ENCODE measurements at regions not wholly inside any gene's neighbourhood (a gene's known extent, or its start where the extent isn't known, plus 50 kb on each side); places are given as distances from the start of the nearest gene placed in this dataset.
"Not testable (repeated sequence)": the region's sequence is repeated elsewhere in the genome, so short reads cannot be mapped to it uniquely, and the experiment has no call there.

- no peak overlapping the region for H3K4me3 ChIP-seq (replicated peaks in 1 of 3)
- TF ChIP-seq CTCF (IDR thresholded peaks at IDR 0.05) (no peak), POLR2A (IDR thresholded peaks at IDR 0.05) (no peak)
- 74 to 76% methylated on average over 4 of the region's 4 CpGs for WGBS, 2 donors
- intact Hi-C loops (cut with DNase I) = no loop called here
- H3K27ac ChIP-seq = no peak overlapping the region
- no peaks in the 10 kb centered on the region for H3K27me3 ChIP-seq
- DNase-seq = no peak
- no peaks in the 10 kb centered on the region for H3K4me1 ChIP-seq
- no peaks in the 10 kb centered on the region for H3K36me3 ChIP-seq
- H3K9me3 ChIP-seq = no peaks in the 10 kb centered on the region
Observed at GRCh38 chr4:120211408-120212015, 144.9 kb upstream of the MAD2L1 start.

GRCh38 chr4:120209706-120210105 lies 143.1 kb upstream of the MAD2L1 start:
- Histone ChIP-seq H3K27ac (no peak overlapping the region), H3K4me3 (replicated peaks in 1 of 3) (no peak overlapping the region), H3K36me3 (no peaks in the 10 kb centered on the region), H3K27me3 (no peaks in the 10 kb centered on the region), H3K9me3 (no peaks in the 10 kb centered on the region), H3K4me1 (no peaks in the 10 kb centered on the region)
- no peak for TF ChIP-seq POLR2A (IDR thresholded peaks at IDR 0.05)
- no peak for TF ChIP-seq CTCF (IDR thresholded peaks at IDR 0.05)
- intact Hi-C loops (cut with DNase I) = no loop called here
- no peak for DNase-seq
- 87 to 92% methylated on average over 4 of the region's 4 CpGs for whole genome bisulfite sequencing, 2 donors

GRCh38 chr4:120207021-120207420 lies 140.4 kb upstream of the MAD2L1 start:
- Histone ChIP-seq H3K27ac (no peak overlapping the region), H3K27me3 (no peaks in the 10 kb centered on the region), H3K4me1 (no peaks in the 10 kb centered on the region), H3K36me3 (no peaks in the 10 kb centered on the region), H3K9me3 (no peaks in the 10 kb centered on the region), H3K4me3 (replicated peaks in 1 of 3) (no peak overlapping the region)
- DNase-seq = no peak
- intact Hi-C loops (cut with DNase I) = no loop called here
- WGBS, 2 donors = 93 to 98% methylated on average over 3 of the region's 3 CpGs
- TF ChIP-seq CTCF (IDR thresholded peaks at IDR 0.05) = no peak
- TF ChIP-seq POLR2A (IDR thresholded peaks at IDR 0.05) = no peak

- WGBS, 2 donors = 96 to 100% methylated on average over 2 of the region's 2 CpGs
- intact Hi-C loops (cut with DNase I) = no loop called here
- TF ChIP-seq CTCF (IDR thresholded peaks at IDR 0.05) = no peak
- Histone ChIP-seq H3K4me1 (no peaks in the 10 kb centered on the region), H3K27ac (no peak overlapping the region), H3K9me3 (no peaks in the 10 kb centered on the region), H3K4me3 (replicated peaks in 1 of 3) (no peak overlapping the region), H3K27me3 (no peaks in the 10 kb centered on the region), H3K36me3 (no peaks in the 10 kb centered on the region)
- DNase-seq = no peak
Observed at GRCh38 chr4:120202222-120202621, 135.6 kb upstream of the MAD2L1 start.

- WGBS, 2 donors = 93 to 94% methylated on average over 4 of the region's 4 CpGs
- H3K4me1 ChIP-seq; H3K36me3 ChIP-seq; intact Hi-C loops (cut with DNase I); DNase-seq; H3K4me3 ChIP-seq (replicated peaks in 1 of 3); H3K27me3 ChIP-seq; H3K9me3 ChIP-seq; H3K27ac ChIP-seq: not testable (repeated sequence)
Observed at GRCh38 chr4:120200573-120201110, 134.0 kb upstream of the MAD2L1 start.
